Muscle layer of colon (tissue), 2 donors: ENCODE measurements at regions not wholly inside any gene's neighbourhood (a gene's known extent, or its start where the extent isn't known, plus 50 kb on each side); places are given as distances from the start of the nearest gene placed in this dataset.
"Not testable (repeated sequence)": the region's sequence is repeated elsewhere in the genome, so short reads cannot be mapped to it uniquely, and the experiment has no call there.

Experiments
- H3K27ac ChIP-seq: one replicate; pipeline ENCODE4 v1.7.0; 2013; ENCODE audit warnings: low read depth, mild to moderate bottlenecking, low read length, moderate library complexity
- H3K27me3 ChIP-seq, 2 donors: one replicate each; pipeline ENCODE4 v1.7.0; 2013; ENCODE audit warnings: low read length in 2 of 2, mild to moderate bottlenecking in 2 of 2; ENCODE audit not compliant: insufficient read depth in 2 of 2, control insufficient read depth in 1 of 2
- H3K36me3 ChIP-seq: one replicate; pipeline ENCODE4 v1.7.0; 2013; ENCODE audit warnings: mild to moderate bottlenecking, low read length; ENCODE audit not compliant: insufficient read depth
- H3K4me1 ChIP-seq: one replicate; pipeline ENCODE4 v1.7.0; 2013; ENCODE audit warnings: mild to moderate bottlenecking, low read length; ENCODE audit not compliant: insufficient read depth
- H3K4me3 ChIP-seq, 2 donors: one replicate each; pipeline ENCODE4 v1.7.0; 2013; ENCODE audit warnings: low read length in 2 of 2, low read depth in 1 of 2, mild to moderate bottlenecking in 1 of 2, moderate library complexity in 1 of 2
- H3K9ac ChIP-seq: one replicate; pipeline ENCODE4 v1.7.0; 2013; ENCODE audit warnings: low read length
- H3K9me3 ChIP-seq: one replicate; pipeline ENCODE4 v1.7.0; 2013; ENCODE audit warnings: mild to moderate bottlenecking, low read length
- donor health status: abdominal sarcoma.
- donor health status: Adenocarcinoma of cecum.

GRCh38 chr7:91511861-91512260 is 247.6 kb downstream of the FZD1 start:
- not testable (repeated sequence) for H3K4me3 ChIP-seq, H3K9me3 ChIP-seq, H3K27ac ChIP-seq, H3K36me3 ChIP-seq, H3K9ac ChIP-seq, H3K27me3 ChIP-seq, H3K4me1 ChIP-seq

GRCh38 chr7:91512958-91513357 is 248.7 kb downstream of the FZD1 start:
- Histone ChIP-seq H3K4me1 (no peaks in the 10 kb centered on the region), H3K27me3 (no peaks in the 10 kb centered on the region), H3K27ac (no peak overlapping the region), H3K9ac (no peak overlapping the region), H3K9me3 (no peaks in the 10 kb centered on the region), H3K36me3 (no peaks in the 10 kb centered on the region), H3K4me3 (no peak overlapping the region)

GRCh38 chr7:91514591-91514990 is 250.4 kb downstream of the FZD1 start:
- Histone ChIP-seq H3K9ac (no peak overlapping the region), H3K9me3 (no peaks in the 10 kb centered on the region), H3K36me3 (no peaks in the 10 kb centered on the region), H3K27me3 (no peaks in the 10 kb centered on the region), H3K4me1 (no peaks in the 10 kb centered on the region), H3K27ac (no peak overlapping the region), H3K4me3 (no peak overlapping the region)

- no peaks in the 10 kb centered on the region for H3K4me1 ChIP-seq
- H3K27ac ChIP-seq = no peak overlapping the region
- no peaks in the 10 kb centered on the region for H3K36me3 ChIP-seq
- H3K27me3 ChIP-seq = no peaks in the 10 kb centered on the region
- H3K9ac ChIP-seq = no peak overlapping the region
- H3K4me3 ChIP-seq = no peak overlapping the region
- H3K9me3 ChIP-seq = no peaks in the 10 kb centered on the region
Measured at GRCh38 chr7:91515961-91516360, 251.7 kb downstream of the FZD1 start.

- Histone ChIP-seq H3K9me3 (no peaks in the 10 kb centered on the region), H3K36me3 (no peaks in the 10 kb centered on the region), H3K9ac (no peak overlapping the region), H3K27ac (no peak overlapping the region), H3K4me3 (no peak overlapping the region), H3K4me1 (no peaks in the 10 kb centered on the region), H3K27me3 (no peaks in the 10 kb centered on the region)
Measured at GRCh38 chr7:91517201-91517785, 253.1 kb downstream of the FZD1 start.

GRCh38 chr7:91518058-91518457 is 253.8 kb downstream of the FZD1 start:
- no peak overlapping the region for H3K27ac ChIP-seq
- no peaks in the 10 kb centered on the region for H3K9me3 ChIP-seq

GRCh38 chr7:91519241-91520158 is 255.3 kb downstream of the FZD1 start:
- Histone ChIP-seq H3K4me3 (no peak overlapping the region), H3K27ac (no peak overlapping the region), H3K27me3 (no peaks in the 10 kb centered on the region), H3K36me3 (no peaks in the 10 kb centered on the region), H3K9ac (no peak overlapping the region), H3K4me1 (no peaks in the 10 kb centered on the region), H3K9me3 (no peaks in the 10 kb centered on the region)

More at GRCh38 chr7:91518058-91518457, 253.8 kb downstream of the FZD1 start:
- no peaks in the 10 kb centered on the region for H3K36me3 ChIP-seq
- no peak overlapping the region for H3K4me3 ChIP-seq
- H3K27me3 ChIP-seq = no peaks in the 10 kb centered on the region
- H3K9ac ChIP-seq = no peak overlapping the region
- H3K4me1 ChIP-seq = no peaks in the 10 kb centered on the region

GRCh38 chr7:91520645-91521044 is 256.4 kb downstream of the FZD1 start:
- Histone ChIP-seq H3K4me3 (no peak overlapping the region), H3K4me1 (no peaks in the 10 kb centered on the region), H3K27me3 (no peaks in the 10 kb centered on the region), H3K36me3 (no peaks in the 10 kb centered on the region), H3K9ac (no peak overlapping the region), H3K27ac (no peak overlapping the region), H3K9me3 (no peaks in the 10 kb centered on the region)

- no peaks in the 10 kb centered on the region for H3K9me3 ChIP-seq
- no peak overlapping the region for H3K27ac ChIP-seq
- H3K4me3 ChIP-seq = no peak overlapping the region
- no peaks in the 10 kb centered on the region for H3K4me1 ChIP-seq
- no peaks in the 10 kb centered on the region for H3K36me3 ChIP-seq
- H3K27me3 ChIP-seq = no peaks in the 10 kb centered on the region
- H3K9ac ChIP-seq = no peak overlapping the region
Measured at GRCh38 chr7:91526404-91526803, 262.2 kb downstream of the FZD1 start.

GRCh38 chr7:91527460-91527859 is 263.2 kb downstream of the FZD1 start:
- Histone ChIP-seq H3K4me3 (no peak overlapping the region), H3K27me3 (no peaks in the 10 kb centered on the region), H3K9ac (no peak overlapping the region), H3K36me3 (no peaks in the 10 kb centered on the region), H3K9me3 (no peaks in the 10 kb centered on the region), H3K4me1 (no peaks in the 10 kb centered on the region), H3K27ac (no peak overlapping the region)

- H3K27me3 ChIP-seq = no peaks in the 10 kb centered on the region
- no peak overlapping the region for H3K4me3 ChIP-seq
- H3K36me3 ChIP-seq = no peaks in the 10 kb centered on the region
- H3K9me3 ChIP-seq = no peaks in the 10 kb centered on the region
- no peaks in the 10 kb centered on the region for H3K4me1 ChIP-seq
- H3K27ac ChIP-seq = no peak overlapping the region
- no peak overlapping the region for H3K9ac ChIP-seq
Measured at GRCh38 chr7:91533996-91534395, 269.8 kb downstream of the FZD1 start.
